Choroid plexus epithelial cell (primary cell): ENCODE measurements at regions not wholly inside any gene's neighbourhood (a gene's known extent, or its start where the extent isn't known, plus 50 kb on each side); places are given as distances from the start of the nearest gene placed in this dataset.

ENCODE experiments used
- DNase-seq: peaks from one replicate; pipeline ENCODE4 v3.0.0-alpha.2; 2010; ENCODE audit warnings: low read depth
- H3K4me3 ChIP-seq: 2 replicates; pipeline ENCODE4 v1.5.1; 2011; ENCODE audit warnings: low read depth, mild to moderate bottlenecking, control low read depth, low read length, moderate library complexity
- TF ChIP-seq, protein P1 (sequence below): conservative IDR thresholded peaks from 2 replicates; pipeline ENCODE4 v1.5.1; 2011; ENCODE audit warnings: low read depth, mild to moderate bottlenecking, control low read depth, inconsistent platforms, low read length, moderate library complexity

DNA sequence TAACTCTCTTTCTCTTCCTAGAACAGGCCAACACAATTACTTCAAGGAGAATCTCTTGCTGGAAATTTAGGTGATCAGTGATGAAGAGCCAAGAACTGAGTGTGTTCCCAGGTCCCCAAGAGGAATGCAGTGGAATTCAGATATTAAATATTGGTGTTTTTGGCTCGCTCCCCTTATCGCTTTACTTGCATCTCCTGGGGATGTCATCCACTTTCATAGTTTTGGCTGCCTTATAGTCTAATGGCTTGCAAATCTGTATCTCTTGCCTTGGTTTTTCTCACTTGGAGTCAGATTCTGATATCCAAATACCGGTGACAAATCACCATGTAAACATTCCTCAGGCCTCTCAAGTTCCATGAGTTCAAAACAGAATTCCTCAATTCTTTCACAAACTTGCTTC lies 151.0 kb upstream of the C1orf87 start:
- no peak overlapping the region for H3K4me3 ChIP-seq
- no peak for DNase-seq
- TF ChIP-seq, protein P1, sequence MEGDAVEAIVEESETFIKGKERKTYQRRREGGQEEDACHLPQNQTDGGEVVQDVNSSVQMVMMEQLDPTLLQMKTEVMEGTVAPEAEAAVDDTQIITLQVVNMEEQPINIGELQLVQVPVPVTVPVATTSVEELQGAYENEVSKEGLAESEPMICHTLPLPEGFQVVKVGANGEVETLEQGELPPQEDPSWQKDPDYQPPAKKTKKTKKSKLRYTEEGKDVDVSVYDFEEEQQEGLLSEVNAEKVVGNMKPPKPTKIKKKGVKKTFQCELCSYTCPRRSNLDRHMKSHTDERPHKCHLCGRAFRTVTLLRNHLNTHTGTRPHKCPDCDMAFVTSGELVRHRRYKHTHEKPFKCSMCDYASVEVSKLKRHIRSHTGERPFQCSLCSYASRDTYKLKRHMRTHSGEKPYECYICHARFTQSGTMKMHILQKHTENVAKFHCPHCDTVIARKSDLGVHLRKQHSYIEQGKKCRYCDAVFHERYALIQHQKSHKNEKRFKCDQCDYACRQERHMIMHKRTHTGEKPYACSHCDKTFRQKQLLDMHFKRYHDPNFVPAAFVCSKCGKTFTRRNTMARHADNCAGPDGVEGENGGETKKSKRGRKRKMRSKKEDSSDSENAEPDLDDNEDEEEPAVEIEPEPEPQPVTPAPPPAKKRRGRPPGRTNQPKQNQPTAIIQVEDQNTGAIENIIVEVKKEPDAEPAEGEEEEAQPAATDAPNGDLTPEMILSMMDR = no peak

DNA sequence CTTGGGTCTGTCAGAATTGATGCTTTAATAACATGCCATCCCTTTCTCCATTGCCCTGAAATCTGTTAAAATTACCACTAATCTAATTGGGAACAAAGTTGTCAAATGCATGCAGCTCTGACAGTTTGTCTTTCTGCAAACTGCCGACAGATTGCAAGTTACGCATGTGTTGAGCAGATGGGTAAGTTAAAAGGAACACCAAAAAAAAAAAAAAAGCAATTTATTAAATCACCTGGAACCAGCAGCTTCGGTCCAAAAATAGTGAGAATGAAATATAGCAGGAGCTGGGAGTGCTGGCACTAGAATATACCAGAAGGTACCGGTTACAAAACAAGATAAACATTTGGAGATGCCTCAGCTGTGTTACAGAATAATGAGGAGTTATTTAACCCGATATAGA lies 149.6 kb upstream of the C1orf87 start:
- TF ChIP-seq, protein P1 = no peak
- H3K4me3 ChIP-seq = no peak overlapping the region
- no peak for DNase-seq

DNA sequence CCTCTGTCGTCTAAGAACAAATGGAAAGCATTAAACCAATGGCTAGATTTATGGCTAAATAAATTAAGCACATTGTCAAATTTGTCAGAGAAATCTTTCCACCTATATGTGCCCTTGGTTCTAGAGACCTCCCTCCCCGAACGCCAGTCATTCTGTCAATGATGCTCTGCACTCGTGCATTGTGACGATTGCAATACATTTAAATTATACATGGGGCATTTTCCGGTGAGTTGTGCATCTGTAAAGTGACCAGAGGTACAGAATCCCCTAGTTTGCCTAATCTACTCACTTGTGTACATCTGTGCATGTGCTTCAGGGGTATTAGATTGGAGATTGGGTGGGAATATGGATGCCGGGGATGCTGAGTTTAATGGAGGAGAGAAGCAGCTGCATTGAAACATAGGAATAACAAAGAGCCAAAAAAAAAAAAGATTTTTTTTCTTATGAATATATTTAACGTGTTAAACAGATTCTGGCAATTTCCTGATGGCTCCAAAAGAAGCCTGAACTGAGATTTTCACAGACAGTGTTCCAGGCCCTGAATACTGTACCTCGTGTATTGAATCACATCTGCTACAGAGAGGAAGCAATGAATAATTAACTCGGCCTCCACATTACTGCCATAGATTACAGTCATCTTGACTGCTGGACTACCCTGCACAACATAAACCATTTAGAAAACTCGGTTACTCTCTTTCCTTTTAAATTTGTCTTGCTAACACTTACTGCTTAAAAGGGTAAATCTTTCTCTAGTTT lies 149.0 kb upstream of the C1orf87 start:
- H3K4me3 ChIP-seq = no peak overlapping the region
- TF ChIP-seq, protein P1 = no peak
- no peak for DNase-seq

DNA sequence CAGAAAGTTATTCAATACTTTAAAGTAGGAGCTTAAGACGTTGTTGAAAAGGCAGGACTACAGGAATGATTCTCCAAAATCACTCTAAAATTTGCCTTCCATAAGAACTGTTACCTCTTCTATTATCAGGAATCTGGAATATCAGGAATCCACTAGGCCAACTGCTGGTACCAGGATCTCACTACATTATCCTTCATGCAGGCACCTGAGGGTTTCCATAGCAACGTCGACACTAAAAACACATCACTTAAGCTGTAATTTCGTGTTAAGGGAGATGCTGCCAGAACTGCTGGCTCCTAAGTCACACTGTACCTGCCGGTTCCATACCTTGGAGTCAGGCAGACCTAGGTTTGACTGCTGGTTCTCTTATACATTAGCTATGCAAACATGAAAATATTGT lies 139.7 kb upstream of the C1orf87 start:
- no peak for DNase-seq
- TF ChIP-seq, protein P1 = no peak
- no peak overlapping the region for H3K4me3 ChIP-seq

DNA sequence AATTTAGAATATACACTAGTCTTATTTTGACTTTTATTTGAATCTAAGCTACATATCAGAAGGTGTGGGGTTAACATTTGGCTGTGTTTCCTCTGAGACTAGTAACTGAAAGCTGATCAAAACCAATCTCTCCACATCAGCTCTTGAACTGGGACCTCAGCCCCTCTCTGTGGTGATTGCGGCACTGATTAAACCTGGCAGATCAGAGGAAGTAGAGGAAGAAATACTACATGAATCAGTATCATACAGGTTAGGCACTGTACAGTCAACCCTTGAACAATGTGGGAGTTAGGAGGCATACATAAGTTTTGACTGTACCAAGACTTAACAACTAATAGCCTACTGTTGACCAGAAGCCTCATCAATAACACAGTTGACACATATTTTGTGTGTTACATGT lies 122.5 kb upstream of the C1orf87 start:
- TF ChIP-seq, protein P1 = no peak
- no peak overlapping the region for H3K4me3 ChIP-seq
- DNase-seq = no peak

DNA sequence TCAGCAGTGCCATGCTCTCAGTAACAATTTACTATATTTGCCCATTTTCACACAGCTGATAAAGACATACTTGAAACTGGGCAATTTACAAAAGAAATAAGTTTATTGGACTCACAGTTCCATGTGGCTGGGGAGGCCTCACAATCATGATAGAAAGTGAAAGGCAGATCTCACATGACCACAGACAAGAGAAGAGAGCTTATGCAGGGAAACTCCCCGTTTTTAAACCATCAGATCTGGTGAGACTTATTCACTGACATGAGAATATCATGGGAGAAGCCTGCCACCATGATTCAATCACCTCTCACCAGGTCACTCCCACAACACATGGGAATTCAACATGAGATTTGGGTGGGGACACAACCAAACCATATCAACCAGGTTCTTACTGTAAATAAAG lies 112.1 kb upstream of the C1orf87 start:
- no peak for DNase-seq
- H3K4me3 ChIP-seq = no peak overlapping the region
- TF ChIP-seq, protein P1 = no peak

DNA sequence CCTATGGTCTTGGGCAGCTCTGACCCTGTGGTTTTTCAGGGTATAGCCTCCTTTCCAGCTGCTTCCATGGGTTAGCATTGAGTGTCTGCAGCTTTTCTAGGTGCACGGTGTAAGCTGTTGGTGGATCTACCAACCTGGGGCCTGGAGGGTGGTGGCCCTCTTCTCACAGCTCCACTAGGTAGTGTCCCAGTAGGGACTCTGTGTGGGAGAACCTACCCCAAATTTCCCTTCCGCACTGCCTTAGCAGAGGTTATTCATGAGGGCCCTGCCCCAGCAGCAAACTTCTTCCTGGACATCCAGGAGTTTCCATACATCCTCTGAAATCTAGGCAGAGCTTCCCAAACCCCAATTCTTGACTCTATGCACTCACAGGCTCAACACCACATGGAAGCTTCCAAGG lies 111.0 kb upstream of the C1orf87 start:
- no peak overlapping the region for H3K4me3 ChIP-seq
- DNase-seq = no peak
- TF ChIP-seq, protein P1 = no peak
